ENCODE measurements at regions not wholly inside any gene's neighbourhood (a gene's known extent, or its start where the extent isn't known, plus 50 kb on each side); places are given as distances from the start of the nearest gene placed in this dataset.
"Not testable (repeated sequence)": the region's sequence is repeated elsewhere in the genome, so short reads cannot be mapped to it uniquely, and the experiment has no call there.

GRCh38 chr2:35963824-35964223 lies 391.8 kb upstream of the CRIM1 start:
- TF ChIP-seq CTCF (conservative IDR thresholded peaks at IDR 0.05; ENCODE audit: control insufficient read depth, insufficient read depth, low read depth, low read length), result no peak
- no peak overlapping the region for H3K4me3 ChIP-seq (ENCODE audit: control insufficient read depth, low read depth, low read length)
- no peak for DNase-seq (ENCODE audit: low read depth)

- no peak for TF ChIP-seq CTCF (conservative IDR thresholded peaks at IDR 0.05; ENCODE audit: control insufficient read depth, insufficient read depth, low read depth, low read length)
- no peak overlapping the region for H3K4me3 ChIP-seq (ENCODE audit: control insufficient read depth, low read depth, low read length)
- DNase-seq (ENCODE audit: low read depth), result no peak
These were observed 392.2 kb upstream of the CRIM1 start for GRCh38 chr2:35963357-35963756.

DNA sequence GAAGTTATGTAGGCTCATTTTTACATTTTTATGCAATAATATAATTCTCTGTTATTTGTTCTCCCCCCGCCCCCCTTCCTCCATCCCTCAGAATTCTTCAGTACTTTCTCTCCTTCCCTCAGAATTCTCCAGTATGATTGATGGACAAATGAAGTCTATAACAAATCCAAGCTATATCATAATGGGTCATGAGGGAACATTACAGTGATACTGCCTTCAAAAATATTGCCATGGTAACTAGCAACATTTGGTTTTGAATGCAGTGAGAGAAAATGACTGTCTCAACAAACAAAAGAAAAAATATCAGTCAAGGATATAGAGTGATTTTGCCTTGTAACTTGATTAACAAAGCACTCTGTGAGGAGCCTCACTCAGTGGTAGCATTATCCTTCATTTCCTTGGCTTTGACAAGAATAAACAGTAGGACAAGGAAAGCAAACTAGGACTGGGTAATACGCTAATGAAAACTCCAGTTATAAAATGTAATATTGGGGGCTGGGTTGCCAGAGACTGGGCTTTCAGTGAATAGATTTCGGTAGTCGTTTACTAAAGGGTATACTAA lies 392.9 kb upstream of the CRIM1 start:
- no peak for TF ChIP-seq CTCF (conservative IDR thresholded peaks at IDR 0.05; ENCODE audit: control insufficient read depth, insufficient read depth, low read depth, low read length)
- H3K4me3 ChIP-seq (ENCODE audit: control insufficient read depth, low read depth, low read length), result no peak overlapping the region
- no peak for DNase-seq (ENCODE audit: low read depth)

GRCh38 chr2:35960596-35960995 lies 395.0 kb upstream of the CRIM1 start:
- TF ChIP-seq CTCF (conservative IDR thresholded peaks at IDR 0.05; ENCODE audit: control insufficient read depth, insufficient read depth, low read depth, low read length), result no peak
- no peak for DNase-seq (ENCODE audit: low read depth)
- H3K4me3 ChIP-seq (ENCODE audit: control insufficient read depth, low read depth, low read length), result no peak overlapping the region

- H3K4me3 ChIP-seq (ENCODE audit: control insufficient read depth, low read depth, low read length); DNase-seq (ENCODE audit: low read depth): not testable (repeated sequence)
These were observed 398.5 kb upstream of the CRIM1 start for GRCh38 chr2:35957053-35957452.

GRCh38 chr2:35946478-35946877 lies 409.1 kb upstream of the CRIM1 start:
- no peak for TF ChIP-seq CTCF (conservative IDR thresholded peaks at IDR 0.05; ENCODE audit: control insufficient read depth, insufficient read depth, low read depth, low read length)
- no peak for DNase-seq (ENCODE audit: low read depth)
- H3K4me3 ChIP-seq (ENCODE audit: control insufficient read depth, low read depth, low read length), result no peak overlapping the region

- no peak for TF ChIP-seq CTCF (conservative IDR thresholded peaks at IDR 0.05; ENCODE audit: control insufficient read depth, insufficient read depth, low read depth, low read length)
- H3K4me3 ChIP-seq (ENCODE audit: control insufficient read depth, low read depth, low read length), result no peak overlapping the region
- no peak for DNase-seq (ENCODE audit: low read depth)
These were observed 416.7 kb upstream of the CRIM1 start for GRCh38 chr2:35938838-35939237.
